Upper lobe of left lung (tissue), 4 donors: ENCODE measurements at regions not wholly inside any gene's neighbourhood (a gene's known extent, or its start where the extent isn't known, plus 50 kb on each side); places are given as distances from the start of the nearest gene placed in this dataset.

Experiments used
- CTCF ChIP-seq, 6 experiments: fragments of 450-650 bp in 4 of 6; fragments of 200-600 bp in 2 of 6; sonication (generic) in 2 of 6; IDR thresholded peaks; one replicate each; pipeline ENCODE4 v1.5.1; 2016 to 2019; ENCODE audit warnings: antibody characterized with exemption in 6 of 6
- POLR2A ChIP-seq, 4 donors: fragments of 450-650 bp; IDR thresholded peaks; one replicate each; pipeline ENCODE4 v1.5.1; 2016 to 2017; ENCODE audit warnings: antibody characterized with exemption in 4 of 4, mild to moderate bottlenecking in 2 of 4
- POLR2AphosphoS5 ChIP-seq, 2 donors: sonication (generic); formaldehyde crosslinking; IDR thresholded peaks; one replicate each; pipeline ENCODE4 v1.5.1; 2017; ENCODE audit warnings: antibody characterized with exemption in 2 of 2

DNA sequence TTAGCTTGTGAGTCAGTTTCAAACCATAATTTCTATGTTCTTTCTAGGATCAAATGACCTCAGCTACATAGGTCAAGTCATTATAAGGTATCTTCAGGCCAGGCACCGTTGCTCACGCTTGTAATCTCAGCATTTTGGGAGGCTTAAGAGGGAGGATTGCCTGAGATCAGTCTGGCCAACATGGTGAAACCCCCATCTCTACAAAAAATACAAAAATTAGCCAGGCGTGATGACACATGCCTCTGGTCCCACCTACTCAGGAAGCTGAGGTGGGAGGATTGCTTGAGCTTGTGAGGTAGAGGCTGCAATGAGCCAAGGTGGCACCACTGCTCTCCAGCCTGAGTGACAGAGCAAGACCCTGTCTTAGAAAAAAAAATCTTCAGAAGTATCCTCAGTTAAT lies 362.3 kb downstream of the GATA3 start:
- TF ChIP-seq CTCF (IDR thresholded peaks at IDR 0.05) (no peak), POLR2A (IDR thresholded peaks at IDR 0.05) (no peak), POLR2AphosphoS5 (IDR thresholded peaks at IDR 0.05) (no peak)
